ENCODE measurements at regions not wholly inside any gene's neighbourhood (a gene's known extent, or its start where the extent isn't known, plus 50 kb on each side); places are given as distances from the start of the nearest gene placed in this dataset.

GRCh38 chr9:80500300-80500699, 928.5 kb downstream of the TLE4 start:
- ATAC-seq (no peak), DNase-seq (ENCODE audit: low read depth, low spot score) (no peak)
- in situ Hi-C loops (cut with HindIII; ENCODE audit: low pct_unique_long_range_greater_than_20kb, low sequenced_read_pairs) (no loop called here), intact Hi-C loops (cut with micrococcal nuclease; ENCODE audit: unreplicated experiment) (no loop called here)
- ChIA-PET CTCF (no interaction called here), POLR2A (no interaction called here)
- H3K4me1 ChIP-seq (ENCODE audit: control insufficient read depth, insufficient read depth, low read length): no peaks in the 10 kb centered on the region
- no peak for TF ChIP-seq CTCF (IDR thresholded peaks at IDR 0.05)
- TF ChIP-seq TCF7L2 (IDR thresholded peaks at IDR 0.05; ENCODE audit: low read depth, low read length): no peak
- no peak for TF ChIP-seq POLR2AphosphoS5 (IDR thresholded peaks at IDR 0.05; ENCODE audit: low read depth, low read length)
- TF ChIP-seq REST (IDR thresholded peaks at IDR 0.05; ENCODE audit: insufficient read depth in 1 of 2, low read depth in 2 of 2, low read length in 1 of 2): no peak
- no peak for TF ChIP-seq SIN3A (IDR thresholded peaks at IDR 0.05; ENCODE audit: borderline replicate concordance, insufficient read depth, low read depth, low read length)
- no peaks in the 10 kb centered on the region for H3K36me3 ChIP-seq (ENCODE audit: control insufficient read depth, insufficient read depth, low read length)
- no peak overlapping the region for H3K4me3 ChIP-seq (ENCODE audit: low read depth in 2 of 2, low read length in 2 of 2)
- no TSS peak for BruUV-seq (replicated peaks)
- no peaks in the 10 kb centered on the region for H3K27me3 ChIP-seq (ENCODE audit: control insufficient read depth, insufficient read depth, low read length)
- H3K9me3 ChIP-seq (ENCODE audit: control insufficient read depth, insufficient read depth, low read depth, low read length): no peaks in the 10 kb centered on the region
- no peak overlapping the region for H3K27ac ChIP-seq (ENCODE audit: low read length)

- DNase-seq (ENCODE audit: low read depth, low spot score) (no peak), ATAC-seq (no peak)
- Histone ChIP-seq H3K4me3 (ENCODE audit: low read depth in 2 of 2, low read length in 2 of 2) (no peak overlapping the region), H3K36me3 (ENCODE audit: control insufficient read depth, insufficient read depth, low read length) (no peaks in the 10 kb centered on the region), H3K27ac (ENCODE audit: low read length) (no peak overlapping the region), H3K27me3 (ENCODE audit: control insufficient read depth, insufficient read depth, low read length) (no peaks in the 10 kb centered on the region), H3K9me3 (ENCODE audit: control insufficient read depth, insufficient read depth, low read depth, low read length) (no peaks in the 10 kb centered on the region), H3K4me1 (ENCODE audit: control insufficient read depth, insufficient read depth, low read length) (no peaks in the 10 kb centered on the region)
- no peak for TF ChIP-seq CTCF (IDR thresholded peaks at IDR 0.05)
- TF ChIP-seq TCF7L2 (IDR thresholded peaks at IDR 0.05; ENCODE audit: low read depth, low read length): no peak
- no peak for TF ChIP-seq SIN3A (IDR thresholded peaks at IDR 0.05; ENCODE audit: borderline replicate concordance, insufficient read depth, low read depth, low read length)
- no peak for TF ChIP-seq REST (IDR thresholded peaks at IDR 0.05; ENCODE audit: insufficient read depth in 1 of 2, low read depth in 2 of 2, low read length in 1 of 2)
- no peak for TF ChIP-seq POLR2AphosphoS5 (IDR thresholded peaks at IDR 0.05; ENCODE audit: low read depth, low read length)
- in situ Hi-C loops (cut with HindIII; ENCODE audit: low pct_unique_long_range_greater_than_20kb, low sequenced_read_pairs): no loop called here
- no TSS peak for BruUV-seq (replicated peaks)
- ChIA-PET POLR2A (no interaction called here), CTCF (no interaction called here)
- intact Hi-C loops (cut with micrococcal nuclease; ENCODE audit: unreplicated experiment): no loop called here
These were observed 926.3 kb downstream of the TLE4 start for GRCh38 chr9:80498001-80498555.

Data from Panc1 (cell line).